ENCODE measurements at regions not wholly inside any gene's neighbourhood (a gene's known extent, or its start where the extent isn't known, plus 50 kb on each side); places are given as distances from the start of the nearest gene placed in this dataset.

- TF ChIP-seq POLR2AphosphoS5 (IDR thresholded peaks at IDR 0.05; ENCODE audit: low read depth, low read length) (no peak), SIN3A (IDR thresholded peaks at IDR 0.05; ENCODE audit: borderline replicate concordance, insufficient read depth, low read length) (no peak), TAF1 (IDR thresholded peaks at IDR 0.05; ENCODE audit: borderline replicate concordance, insufficient read depth, low read length) (no peak), REST (IDR thresholded peaks at IDR 0.05; ENCODE audit: insufficient read depth in 1 of 2, low read depth in 2 of 2, low read length in 2 of 2) (no peak)
Observed at GRCh38 chr15:77749236-77749997, 116.7 kb upstream of the LINGO1 start.

Data from PFSK-1 (cell line).